Mesodermal cell (in vitro differentiated cells): ENCODE measurements at regions not wholly inside any gene's neighbourhood (a gene's known extent, or its start where the extent isn't known, plus 50 kb on each side); places are given as distances from the start of the nearest gene placed in this dataset.

Source experiments
- H3K27ac ChIP-seq: 2 replicates; pipeline ENCODE4 v1.7.0; 2013; ENCODE audit warnings: mild to moderate bottlenecking, low read depth, low read length, moderate library complexity; ENCODE audit not compliant: severe bottlenecking
- H3K36me3 ChIP-seq: 2 replicates; pipeline ENCODE4 v1.7.1; 2013; ENCODE audit warnings: mild to moderate bottlenecking, low read length, moderate library complexity; ENCODE audit not compliant: control insufficient read depth, insufficient read depth
- H3K4me1 ChIP-seq: one replicate; pipeline ENCODE4 v1.7.1; 2013; ENCODE audit warnings: mild to moderate bottlenecking, low read length; ENCODE audit not compliant: insufficient read depth, control insufficient read depth, poor library complexity, severe bottlenecking
- H3K4me3 ChIP-seq: 2 replicates; pipeline ENCODE4 v1.7.0; 2013; ENCODE audit warnings: low read length, control low read depth, mild to moderate bottlenecking; ENCODE audit not compliant: insufficient read depth, poor library complexity, severe bottlenecking; ENCODE audit errors: extremely low read depth
- H3K9me3 ChIP-seq: 2 replicates; pipeline ENCODE4 v1.7.1; 2013; ENCODE audit warnings: mild to moderate bottlenecking, low read length, moderate library complexity; ENCODE audit not compliant: control insufficient read depth
- WGBS, 2 experiments: methylation state at CpG; one replicate each; pipeline ENCODE4 v1.1.5; 2013; ENCODE audit warnings: missing lambda C conversion rate in 2 of 2; ENCODE audit not compliant: insufficient coverage in 2 of 2; 5-methylcytosine and 5-hydroxymethylcytosine counted together

DNA sequence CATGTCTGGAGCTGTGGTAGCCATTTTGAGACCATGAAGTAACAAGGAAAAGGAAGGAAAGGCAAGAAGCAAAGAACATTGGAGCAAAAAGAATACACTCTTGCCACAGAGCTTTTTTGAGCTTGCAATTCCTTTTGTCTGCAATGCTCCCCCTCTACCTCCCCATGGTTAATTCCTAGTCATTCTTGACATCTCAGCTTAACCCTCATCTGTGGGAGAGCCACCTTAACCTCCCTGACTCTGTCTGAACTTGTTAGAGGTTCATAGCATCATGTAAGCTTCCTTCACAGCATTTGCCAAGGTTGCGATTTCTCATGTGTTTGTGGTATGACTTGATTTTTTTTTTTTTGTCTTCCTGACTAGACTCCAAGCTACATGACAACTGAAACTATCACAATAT, 564.1 kb upstream of the PLXNA2 start:
- Histone ChIP-seq H3K27ac (no peak overlapping the region), H3K36me3 (no peaks in the 10 kb centered on the region), H3K4me3 (no peak overlapping the region), H3K9me3 (peaks cover 9% of the 10 kb centered on the region), H3K4me1 (no peaks in the 10 kb centered on the region)
- no CpG with 5 or more reads among the region's 1 CpG for WGBS, 2 experiments

DNA sequence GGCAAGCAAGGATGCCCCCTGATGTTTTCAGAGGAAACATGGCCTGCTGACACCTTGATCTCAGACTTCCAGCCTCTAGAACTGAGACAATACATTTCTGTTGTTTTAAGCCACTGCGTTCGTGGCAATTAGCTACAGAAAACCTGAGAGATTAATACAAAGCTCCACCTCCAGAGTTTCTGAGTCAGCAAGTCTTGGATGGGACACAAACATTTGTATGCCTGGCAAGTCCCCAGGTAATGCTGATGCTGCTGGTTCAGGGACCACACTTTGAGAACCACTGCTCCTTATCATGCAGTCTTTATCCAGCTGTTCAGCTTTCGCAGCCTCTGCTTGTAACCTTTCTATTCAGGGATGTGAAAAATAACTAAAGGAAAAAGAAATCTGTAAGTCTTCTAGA, 565.7 kb upstream of the PLXNA2 start:
- Histone ChIP-seq H3K4me3 (no peak overlapping the region), H3K9me3 (peaks cover 6% of the 10 kb centered on the region), H3K4me1 (no peaks in the 10 kb centered on the region), H3K36me3 (no peaks in the 10 kb centered on the region), H3K27ac (no peak overlapping the region)
- WGBS, 2 experiments = 83% methylated on average over 3 of the region's 3 CpGs; no CpG with 5 or more reads in 1 of the 2 experiments

DNA sequence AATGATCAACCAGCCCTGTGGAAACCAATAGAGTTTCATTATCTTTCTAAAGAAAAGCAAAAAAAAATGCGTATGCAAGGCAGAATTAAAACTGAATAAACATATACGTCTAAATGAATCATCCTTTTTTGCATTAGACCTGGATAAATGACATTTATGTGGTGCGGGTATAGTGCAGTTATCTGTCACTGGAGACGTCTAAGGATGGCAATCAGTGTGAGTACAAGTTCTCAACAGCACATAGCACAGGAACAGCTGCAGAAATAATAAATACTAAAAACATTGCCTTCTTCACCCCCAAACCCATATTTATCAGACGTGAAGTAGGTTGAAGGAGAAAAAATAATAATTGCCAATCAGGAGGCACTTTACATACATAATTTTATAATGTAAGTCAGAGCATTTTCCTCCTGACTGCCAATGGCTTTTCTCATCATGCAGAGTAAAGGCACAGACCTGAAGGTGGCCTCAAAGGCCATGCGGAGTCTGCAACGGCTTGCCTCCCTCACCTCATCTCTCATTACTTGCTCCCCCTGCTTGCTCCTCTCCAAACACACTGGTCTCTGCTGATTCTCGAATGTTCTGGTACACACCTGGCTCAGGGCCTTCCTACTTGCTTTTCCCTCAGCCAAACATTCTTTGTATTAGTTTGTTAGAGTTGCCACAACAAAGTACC, 574.7 kb upstream of the PLXNA2 start:
- Histone ChIP-seq H3K4me3 (no peak overlapping the region), H3K9me3 (no peaks in the 10 kb centered on the region), H3K4me1 (no peaks in the 10 kb centered on the region), H3K27ac (no peak overlapping the region), H3K36me3 (no peaks in the 10 kb centered on the region)
- WGBS, 2 experiments = 93 to 100% methylated on average over 1 to 3 of the region's 8 CpGs

DNA sequence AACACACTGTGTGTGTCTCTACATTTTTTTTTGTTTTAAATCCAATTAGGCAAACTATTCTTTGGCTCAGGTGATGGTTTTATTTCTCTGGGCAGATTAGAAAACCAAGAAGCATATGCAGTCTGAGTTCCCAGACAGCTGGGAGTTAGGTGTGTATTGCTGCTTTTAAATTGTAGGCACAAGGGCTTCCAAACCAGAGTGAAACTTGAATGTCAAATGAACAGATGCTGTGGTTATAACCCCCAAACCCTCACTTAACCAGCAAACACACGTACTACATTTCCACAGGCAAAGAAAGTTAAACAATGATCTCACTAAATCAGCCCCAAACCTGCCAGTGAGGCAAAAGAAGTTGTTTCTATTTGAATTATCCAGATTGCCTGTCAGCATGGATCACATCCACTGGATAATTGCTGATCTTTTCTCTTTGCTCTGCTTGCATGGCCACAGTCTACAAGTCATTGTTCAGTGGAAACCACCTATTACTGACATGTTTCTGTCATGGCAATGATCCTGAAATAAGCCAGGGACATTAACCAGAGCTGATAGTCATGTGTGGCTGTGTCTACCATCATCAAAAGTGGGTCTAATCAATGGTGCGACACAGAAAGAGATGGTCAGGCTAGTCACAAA, 576.5 kb upstream of the PLXNA2 start:
- Histone ChIP-seq H3K9me3 (no peaks in the 10 kb centered on the region), H3K36me3 (no peaks in the 10 kb centered on the region), H3K4me1 (no peaks in the 10 kb centered on the region), H3K4me3 (no peak overlapping the region), H3K27ac (no peak overlapping the region)
- WGBS, 2 experiments = 0% methylated on average over 1 of the region's 2 CpGs; no CpG with 5 or more reads in 1 of the 2 experiments

DNA sequence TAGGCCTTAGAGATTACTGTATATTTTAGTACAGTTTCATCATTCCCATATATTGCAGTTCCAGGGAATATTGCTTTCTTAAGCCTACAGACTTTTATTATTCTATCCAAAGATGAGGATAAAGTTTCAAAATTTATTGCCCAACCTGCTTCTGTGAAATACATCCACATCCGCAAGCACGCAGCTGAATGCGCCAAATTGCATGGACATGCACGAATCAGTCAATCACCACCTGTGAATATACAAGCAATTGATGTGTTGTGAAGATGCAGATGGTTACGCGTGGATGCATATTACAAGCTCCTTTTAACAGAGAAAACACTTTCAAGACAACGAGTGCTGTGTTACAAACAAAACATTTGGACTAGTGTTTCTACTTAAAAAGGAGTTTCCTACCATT, 577.8 kb upstream of the PLXNA2 start:
- 100% methylated on average over 1 of the region's 7 CpGs; no CpG with 5 or more reads in 1 of the 2 experiments for WGBS, 2 experiments
- Histone ChIP-seq H3K36me3 (no peaks in the 10 kb centered on the region), H3K4me3 (no peak overlapping the region), H3K9me3 (no peaks in the 10 kb centered on the region), H3K4me1 (no peaks in the 10 kb centered on the region), H3K27ac (no peak overlapping the region)

DNA sequence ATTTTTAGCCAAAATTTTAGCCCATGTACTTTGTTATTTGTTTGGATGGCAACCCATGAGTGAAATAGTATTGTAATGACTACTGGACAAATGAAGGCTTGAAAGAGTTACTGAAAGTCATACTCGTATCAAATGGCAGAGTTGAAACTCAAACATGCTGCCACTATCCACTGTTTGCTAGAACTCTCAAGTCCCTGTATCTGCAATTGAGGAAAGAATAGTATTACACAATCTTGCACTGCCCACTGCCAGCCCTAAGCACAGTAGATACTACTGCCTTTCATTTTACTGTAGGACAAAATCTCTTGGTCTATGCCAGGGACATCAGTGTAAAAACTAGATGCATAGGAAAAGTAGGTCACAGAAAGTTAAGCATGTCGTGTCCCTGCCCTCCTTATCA, 581.1 kb upstream of the PLXNA2 start:
- no peaks in the 10 kb centered on the region for H3K36me3 ChIP-seq
- no peaks in the 10 kb centered on the region for H3K4me1 ChIP-seq
- WGBS, 2 experiments = 67 to 92% methylated on average over 1 to 2 of the region's 2 CpGs
- H3K4me3 ChIP-seq = no peak overlapping the region
- no peak overlapping the region for H3K27ac ChIP-seq
- no peaks in the 10 kb centered on the region for H3K9me3 ChIP-seq

DNA sequence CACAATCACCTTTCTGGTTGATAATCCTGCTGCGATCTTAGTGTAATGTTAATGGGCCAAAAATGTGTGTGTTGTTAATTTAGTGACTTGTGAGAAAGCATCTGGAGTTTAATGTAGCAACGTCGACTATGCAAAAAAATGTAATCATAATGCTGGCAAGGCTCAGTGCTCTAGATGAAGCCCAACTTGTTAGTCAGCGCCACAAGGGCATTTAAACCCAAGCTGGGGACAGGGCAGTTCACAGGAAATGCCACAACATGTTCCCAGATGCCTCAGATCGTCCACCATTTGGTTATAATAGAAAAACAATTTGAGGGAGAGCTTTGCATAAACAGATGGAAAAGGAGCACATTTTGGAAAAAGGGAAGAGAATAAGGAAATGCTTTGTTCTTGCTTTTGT, 585.4 kb upstream of the PLXNA2 start:
- Histone ChIP-seq H3K36me3 (no peaks in the 10 kb centered on the region), H3K4me3 (no peak overlapping the region), H3K9me3 (no peaks in the 10 kb centered on the region), H3K4me1 (peaks cover 11% of the 10 kb centered on the region), H3K27ac (no peak overlapping the region)
- 70 to 95% methylated on average over 4 of the region's 5 CpGs for WGBS, 2 experiments

DNA sequence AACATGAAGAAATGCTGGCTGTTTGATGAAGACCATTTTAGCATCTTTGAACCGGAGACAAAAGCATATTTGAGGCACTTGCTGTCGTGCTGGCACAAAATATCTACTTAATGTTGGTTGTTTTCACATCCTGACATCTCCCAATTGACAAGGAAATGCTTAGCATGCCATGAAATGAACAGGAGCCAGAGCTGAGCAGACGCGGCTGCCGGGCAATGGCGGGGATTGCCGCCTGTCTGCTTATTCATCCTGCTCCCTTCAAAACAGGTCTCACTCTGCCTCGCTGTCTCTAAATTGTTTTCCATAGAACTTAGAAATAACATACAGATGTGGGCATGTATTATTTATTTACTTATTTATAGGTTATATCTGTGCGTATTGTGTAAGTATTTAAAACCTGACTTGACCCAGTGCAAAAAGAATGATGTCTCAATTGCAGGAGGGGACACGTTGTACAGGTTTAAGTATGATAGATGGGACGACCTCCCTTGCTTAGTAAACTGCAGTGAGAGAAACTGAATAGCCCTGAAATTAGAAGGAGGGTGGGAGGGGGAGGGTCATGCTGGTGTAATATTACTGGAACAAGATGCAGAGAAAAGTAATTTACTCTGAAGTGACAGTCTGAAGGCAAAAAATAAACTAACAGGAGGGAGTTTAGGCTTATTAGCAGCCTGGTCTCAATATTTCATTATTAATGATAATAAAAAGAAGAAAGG, 590.4 kb upstream of the PLXNA2 start:
- peaks cover 19% of the 10 kb centered on the region for H3K4me1 ChIP-seq
- H3K27ac ChIP-seq = peak overlapping the region; percentile 66
- WGBS, 2 experiments = 58 to 62% methylated on average over 4 to 8 of the region's 11 CpGs
- no peaks in the 10 kb centered on the region for H3K9me3 ChIP-seq
- no peaks in the 10 kb centered on the region for H3K36me3 ChIP-seq
- H3K4me3 ChIP-seq = no peak overlapping the region

DNA sequence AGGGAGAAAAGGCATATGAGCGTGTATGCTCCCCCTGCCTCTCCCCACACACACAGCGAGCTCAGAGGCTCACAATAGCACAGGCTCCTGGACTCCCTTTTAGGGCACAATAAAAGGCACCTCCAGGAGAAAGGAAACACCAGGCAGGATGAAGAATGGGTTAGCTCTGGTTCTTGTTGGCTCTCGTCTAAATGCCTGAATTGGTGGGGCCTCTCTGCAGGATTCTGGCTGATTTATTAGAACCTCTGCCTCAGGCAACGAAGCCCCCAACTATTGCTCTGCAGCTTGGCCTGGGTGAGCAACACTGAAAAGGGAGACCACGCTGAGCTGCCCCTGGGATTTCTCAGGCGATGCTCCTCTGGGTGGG, 590.9 kb upstream of the PLXNA2 start:
- Histone ChIP-seq H3K4me3 (no peak overlapping the region), H3K36me3 (no peaks in the 10 kb centered on the region), H3K4me1 (peaks cover 19% of the 10 kb centered on the region), H3K27ac (peak overlapping the region; percentile 66), H3K9me3 (no peaks in the 10 kb centered on the region)
- 57 to 77% methylated on average over 4 of the region's 6 CpGs for WGBS, 2 experiments

DNA sequence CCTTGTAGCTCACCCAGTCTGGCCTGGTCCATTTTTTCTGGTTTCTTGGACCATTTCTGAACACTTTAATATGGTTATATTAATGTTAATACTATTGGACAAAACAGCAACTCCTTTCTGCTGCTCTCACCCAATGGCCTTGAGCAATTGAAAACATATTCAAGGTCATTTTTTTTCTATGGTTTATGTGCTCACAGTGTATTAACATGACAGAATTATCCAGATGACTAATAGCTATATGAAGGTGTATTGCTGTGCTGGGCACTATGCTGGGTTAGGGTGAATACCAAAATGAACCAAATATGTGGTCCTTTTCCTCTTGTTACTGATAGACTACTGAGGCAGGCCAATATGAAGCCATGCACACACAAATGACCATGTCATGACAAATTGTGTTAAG, 591.6 kb upstream of the PLXNA2 start:
- Histone ChIP-seq H3K4me1 (peaks cover 19% of the 10 kb centered on the region), H3K4me3 (no peak overlapping the region), H3K9me3 (no peaks in the 10 kb centered on the region), H3K36me3 (no peaks in the 10 kb centered on the region), H3K27ac (no peak overlapping the region)

DNA sequence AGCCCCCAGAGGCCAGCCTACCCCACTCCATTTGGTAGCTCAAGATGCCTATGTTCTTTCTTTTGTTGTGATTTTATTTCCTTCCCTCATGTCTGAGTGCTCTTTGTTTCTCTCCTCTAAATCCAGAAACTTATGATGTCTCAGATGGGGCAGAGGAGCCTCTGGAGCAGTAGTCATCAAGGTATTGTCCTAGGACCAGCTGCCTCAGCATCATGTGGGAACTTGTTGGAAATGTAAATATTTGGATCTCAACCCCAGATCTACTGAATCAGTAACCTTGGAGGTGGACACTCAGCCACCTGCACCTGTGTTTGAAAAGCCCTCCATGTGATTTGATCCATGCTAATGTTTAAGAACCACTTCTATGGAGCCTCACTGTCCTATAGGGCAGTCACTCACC, 593.1 kb upstream of the PLXNA2 start:
- no peak overlapping the region for H3K4me3 ChIP-seq
- peaks cover 19% of the 10 kb centered on the region for H3K4me1 ChIP-seq
- no peaks in the 10 kb centered on the region for H3K36me3 ChIP-seq
- no peak overlapping the region for H3K27ac ChIP-seq
- no peaks in the 10 kb centered on the region for H3K9me3 ChIP-seq
